ENCODE measurements at regions not wholly inside any gene's neighbourhood (a gene's known extent, or its start where the extent isn't known, plus 50 kb on each side); places are given as distances from the start of the nearest gene placed in this dataset.
"Not testable (repeated sequence)": the region's sequence is repeated elsewhere in the genome, so short reads cannot be mapped to it uniquely, and the experiment has no call there.

DNA sequence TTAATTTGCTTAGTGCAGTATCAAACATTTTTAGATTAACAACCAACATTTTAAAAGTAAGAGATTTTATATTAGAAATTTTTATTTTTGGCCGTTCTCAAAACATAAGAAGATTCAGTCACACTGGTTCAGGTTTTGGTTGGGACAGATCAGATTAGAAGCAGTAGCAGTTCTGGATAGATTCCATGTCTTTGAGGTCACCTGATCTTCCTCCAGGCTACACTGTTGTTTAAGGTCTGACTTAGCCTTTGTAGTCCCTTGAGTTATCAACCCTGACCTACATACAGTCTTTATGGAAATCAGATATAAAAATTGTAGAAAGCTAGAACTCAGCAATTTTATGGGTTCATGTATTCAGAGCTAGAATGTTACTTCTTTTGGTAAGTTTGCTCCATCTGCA is 910.0 kb upstream of the WWC1 start:
- peak; percentile 33 for DNase-seq (ENCODE audit: low read depth)
- TF ChIP-seq, protein P1, sequence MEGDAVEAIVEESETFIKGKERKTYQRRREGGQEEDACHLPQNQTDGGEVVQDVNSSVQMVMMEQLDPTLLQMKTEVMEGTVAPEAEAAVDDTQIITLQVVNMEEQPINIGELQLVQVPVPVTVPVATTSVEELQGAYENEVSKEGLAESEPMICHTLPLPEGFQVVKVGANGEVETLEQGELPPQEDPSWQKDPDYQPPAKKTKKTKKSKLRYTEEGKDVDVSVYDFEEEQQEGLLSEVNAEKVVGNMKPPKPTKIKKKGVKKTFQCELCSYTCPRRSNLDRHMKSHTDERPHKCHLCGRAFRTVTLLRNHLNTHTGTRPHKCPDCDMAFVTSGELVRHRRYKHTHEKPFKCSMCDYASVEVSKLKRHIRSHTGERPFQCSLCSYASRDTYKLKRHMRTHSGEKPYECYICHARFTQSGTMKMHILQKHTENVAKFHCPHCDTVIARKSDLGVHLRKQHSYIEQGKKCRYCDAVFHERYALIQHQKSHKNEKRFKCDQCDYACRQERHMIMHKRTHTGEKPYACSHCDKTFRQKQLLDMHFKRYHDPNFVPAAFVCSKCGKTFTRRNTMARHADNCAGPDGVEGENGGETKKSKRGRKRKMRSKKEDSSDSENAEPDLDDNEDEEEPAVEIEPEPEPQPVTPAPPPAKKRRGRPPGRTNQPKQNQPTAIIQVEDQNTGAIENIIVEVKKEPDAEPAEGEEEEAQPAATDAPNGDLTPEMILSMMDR (IDR thresholded peaks at IDR 0.05; ENCODE audit: control insufficient read depth, extremely low read depth, insufficient read depth): no peak
- H3K4me3 ChIP-seq (ENCODE audit: low read depth, low read length): no peak overlapping the region

DNA sequence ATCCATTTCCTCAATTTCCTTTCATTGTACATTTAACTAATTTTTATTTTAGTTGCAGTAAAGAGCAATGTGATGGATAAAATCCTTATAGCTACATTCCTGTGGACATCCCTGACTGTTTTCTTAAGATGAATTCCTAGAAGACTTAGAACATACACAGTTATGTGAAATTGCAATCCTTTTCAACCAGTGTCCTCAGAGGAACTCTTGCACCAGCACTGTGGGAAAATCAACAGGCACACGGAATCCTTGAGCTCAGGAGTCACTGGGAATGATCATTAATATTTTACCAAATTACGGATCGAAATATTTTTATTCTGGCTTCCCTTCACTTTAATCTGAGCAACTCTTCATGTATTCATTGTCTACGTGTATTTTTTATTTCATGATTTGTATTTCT is 901.9 kb upstream of the WWC1 start:
- TF ChIP-seq, protein P1 (IDR thresholded peaks at IDR 0.05; ENCODE audit: control insufficient read depth, extremely low read depth, insufficient read depth): no peak
- H3K4me3 ChIP-seq (ENCODE audit: low read depth, low read length): no peak overlapping the region
- DNase-seq (ENCODE audit: low read depth): no peak

DNA sequence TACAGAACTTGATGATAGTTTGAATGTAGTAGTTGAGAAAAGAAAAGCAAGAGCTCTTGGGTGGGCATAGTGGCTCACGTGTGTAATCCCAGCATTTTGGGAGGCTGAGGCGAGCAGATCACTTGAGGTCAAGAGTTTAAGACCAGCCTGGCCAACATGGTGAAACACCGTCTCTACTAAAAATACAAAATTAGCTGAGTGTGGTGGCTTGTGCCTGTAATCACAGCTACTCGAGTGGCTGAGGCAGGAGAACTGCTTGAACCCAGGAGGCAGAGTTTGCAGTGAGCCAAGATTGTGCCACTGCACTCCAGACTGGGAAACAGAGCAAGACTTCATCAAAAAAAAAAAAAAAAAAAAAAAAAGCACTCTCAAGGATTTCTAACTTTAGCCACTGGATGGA is 900.2 kb upstream of the WWC1 start:
- H3K4me3 ChIP-seq (ENCODE audit: low read depth, low read length); DNase-seq (ENCODE audit: low read depth): not testable (repeated sequence)

DNA sequence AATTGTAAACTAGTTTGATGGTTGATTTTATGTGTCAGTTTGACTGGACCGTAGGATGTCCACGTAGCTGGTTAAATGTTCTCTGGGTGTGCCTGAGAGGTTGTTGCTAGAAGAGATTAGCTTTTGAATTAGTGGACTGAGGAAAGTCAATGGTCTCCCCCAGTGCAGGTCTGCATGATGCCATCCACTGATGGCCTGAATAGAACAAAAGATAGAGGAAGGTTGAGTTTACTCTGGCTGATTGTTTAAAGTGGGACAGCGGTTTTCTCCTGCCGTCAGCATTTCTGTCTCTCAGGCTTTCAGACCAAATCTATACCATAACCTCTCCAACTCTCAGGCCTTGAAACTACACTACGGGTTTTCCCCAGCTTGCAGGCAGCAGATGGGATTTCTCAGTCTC is 899.2 kb upstream of the WWC1 start:
- no peak for DNase-seq (ENCODE audit: low read depth)
- no peak overlapping the region for H3K4me3 ChIP-seq (ENCODE audit: low read depth, low read length)
- TF ChIP-seq, protein P1 (IDR thresholded peaks at IDR 0.05; ENCODE audit: control insufficient read depth, extremely low read depth, insufficient read depth): no peak

DNA sequence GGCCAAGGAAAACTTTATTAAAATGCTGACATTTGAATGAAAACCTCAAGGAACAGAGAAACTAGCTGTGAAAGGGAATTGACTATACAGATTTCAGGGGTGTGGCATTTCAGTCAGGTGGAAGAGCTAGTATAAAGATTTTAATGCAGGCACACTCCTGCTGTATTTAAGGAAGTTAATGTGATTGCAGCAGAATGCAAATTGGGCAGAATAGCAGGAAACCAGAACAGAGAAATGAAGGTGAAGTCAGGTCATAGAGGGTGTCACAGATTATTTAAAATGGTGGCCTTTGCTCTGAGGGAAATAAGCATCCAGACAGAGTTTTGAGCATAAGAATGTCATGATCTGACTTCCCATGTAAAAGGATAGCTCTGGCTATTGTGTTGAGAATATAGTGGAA is 898.1 kb upstream of the WWC1 start:
- no peak for DNase-seq (ENCODE audit: low read depth)
- H3K4me3 ChIP-seq (ENCODE audit: low read depth, low read length): no peak overlapping the region
- TF ChIP-seq, protein P1 (IDR thresholded peaks at IDR 0.05; ENCODE audit: control insufficient read depth, extremely low read depth, insufficient read depth): no peak

DNA sequence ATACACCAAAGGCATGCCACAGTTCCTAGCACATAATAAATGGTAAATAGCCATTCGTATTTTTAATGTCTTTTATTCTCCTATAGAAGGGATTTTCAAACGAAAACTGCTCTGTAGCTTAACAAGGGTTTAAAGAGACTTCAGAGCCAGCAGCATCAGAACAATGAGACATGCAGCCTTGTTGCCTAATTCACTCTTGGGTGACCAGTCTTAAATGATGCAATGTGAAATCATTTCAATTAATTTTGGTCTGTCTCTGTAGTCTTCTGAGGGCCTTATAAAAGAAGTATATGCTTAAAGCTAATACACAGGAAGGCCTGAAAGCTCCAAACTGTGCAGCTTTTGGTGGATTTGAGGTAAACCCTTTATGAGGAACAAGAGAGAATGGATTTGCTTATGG is 888.8 kb upstream of the WWC1 start:
- no peak overlapping the region for H3K4me3 ChIP-seq (ENCODE audit: low read depth, low read length)
- no peak for DNase-seq (ENCODE audit: low read depth)
- TF ChIP-seq, protein P1 (IDR thresholded peaks at IDR 0.05; ENCODE audit: control insufficient read depth, extremely low read depth, insufficient read depth): no peak

DNA sequence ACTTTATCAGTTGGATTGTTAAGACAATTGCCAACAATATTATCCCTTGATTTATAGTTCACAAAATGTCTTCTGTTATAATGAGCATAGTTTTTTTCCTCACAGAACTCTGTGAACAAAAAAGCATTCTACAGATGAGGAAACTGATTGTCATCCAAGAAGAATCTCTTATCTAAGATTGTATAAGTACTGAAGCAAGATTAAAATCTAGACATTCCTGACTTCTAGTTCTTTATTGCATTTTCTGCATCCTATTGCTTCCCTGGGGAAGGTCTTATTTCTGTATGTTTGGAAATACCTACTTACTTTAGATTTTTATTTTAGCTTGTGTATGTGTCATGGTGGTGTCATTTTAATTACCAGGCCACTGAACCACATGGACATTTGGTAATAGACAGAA is 884.9 kb upstream of the WWC1 start:
- no peak overlapping the region for H3K4me3 ChIP-seq (ENCODE audit: low read depth, low read length)
- no peak for DNase-seq (ENCODE audit: low read depth)
- TF ChIP-seq, protein P1 (IDR thresholded peaks at IDR 0.05; ENCODE audit: control insufficient read depth, extremely low read depth, insufficient read depth): no peak

DNA sequence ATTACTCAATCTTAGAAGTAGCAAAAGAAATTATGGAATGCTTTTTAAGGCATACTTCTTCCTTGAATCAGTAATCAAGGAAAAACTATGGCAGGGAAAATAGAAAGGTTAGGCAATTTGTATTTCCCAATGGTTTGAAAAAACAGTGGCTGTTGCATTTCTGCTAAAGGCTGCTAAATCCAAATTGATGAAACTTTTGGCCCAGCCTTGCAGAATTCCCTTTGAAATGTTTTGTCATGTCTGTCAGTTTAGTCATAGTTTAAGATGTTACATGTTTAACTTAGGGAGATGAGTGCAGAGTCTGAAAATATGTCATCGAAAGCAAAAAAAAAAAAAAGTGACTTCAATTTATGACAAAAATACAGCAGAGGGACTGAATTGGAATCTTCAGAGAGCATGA is 878.9 kb upstream of the WWC1 start:
- TF ChIP-seq, protein P1 (IDR thresholded peaks at IDR 0.05; ENCODE audit: control insufficient read depth, extremely low read depth, insufficient read depth): no peak
- no peak for DNase-seq (ENCODE audit: low read depth)
- H3K4me3 ChIP-seq (ENCODE audit: low read depth, low read length): no peak overlapping the region

All from LNCaP clone FGC (cell line).